NCI-H2196 (cell line): ENCODE measurements at regions not wholly inside any gene's neighbourhood (a gene's known extent, or its start where the extent isn't known, plus 50 kb on each side); places are given as distances from the start of the nearest gene placed in this dataset.
A peak's percentile ranks its signal among the peaks of the same experiment; 100 is the strongest.

Experiments used
- DNase-seq: peaks from one replicate; lab custom pipeline; 2025; ENCODE audit not compliant: unreplicated experiment; lab: John Stamatoyannopoulos, UW

- DNase-seq, result no peak
Measured at GRCh38 chr18:33870059-33870458, 292.0 kb downstream of the ASXL3 start.

- no peak for DNase-seq
Measured at GRCh38 chr18:33866386-33866785, 288.4 kb downstream of the ASXL3 start.

DNA sequence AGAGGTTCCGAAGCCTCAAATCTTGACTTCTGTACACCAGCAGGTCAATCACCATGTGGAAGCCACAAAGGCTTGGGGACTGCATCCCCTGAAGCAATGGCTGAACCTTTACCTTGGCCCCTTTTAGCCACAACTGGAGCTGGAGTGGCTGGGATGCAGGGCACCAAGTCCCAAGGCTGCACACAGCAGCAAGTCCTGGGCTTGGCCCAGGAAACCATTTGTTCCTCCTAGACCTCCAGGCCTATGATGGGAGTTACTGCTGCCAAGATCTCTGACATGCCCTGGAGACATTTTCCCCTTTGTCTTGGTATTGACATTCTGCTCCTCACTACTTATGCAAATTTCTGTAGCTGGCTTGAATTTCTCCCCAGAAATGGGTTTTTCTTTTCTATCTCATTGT, 285.9 kb downstream of the ASXL3 start:
- DNase-seq, result no peak

DNA sequence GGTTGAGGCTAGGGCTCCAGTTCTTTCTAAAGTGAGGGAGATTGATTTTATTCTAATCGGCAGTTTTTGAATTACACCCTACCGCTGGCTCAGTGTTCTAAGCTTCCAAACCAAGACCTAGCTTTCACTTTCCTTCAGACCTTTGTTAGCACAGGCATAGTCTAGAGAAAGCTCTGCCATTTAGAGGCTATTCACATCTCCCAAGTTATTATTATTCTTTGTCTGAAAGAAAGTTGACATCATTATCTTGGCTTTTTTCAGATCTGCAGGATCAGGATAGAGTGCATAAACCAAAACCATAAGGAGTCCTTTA, 276.8 kb downstream of the ASXL3 start:
- DNase-seq, result no peak

DNA sequence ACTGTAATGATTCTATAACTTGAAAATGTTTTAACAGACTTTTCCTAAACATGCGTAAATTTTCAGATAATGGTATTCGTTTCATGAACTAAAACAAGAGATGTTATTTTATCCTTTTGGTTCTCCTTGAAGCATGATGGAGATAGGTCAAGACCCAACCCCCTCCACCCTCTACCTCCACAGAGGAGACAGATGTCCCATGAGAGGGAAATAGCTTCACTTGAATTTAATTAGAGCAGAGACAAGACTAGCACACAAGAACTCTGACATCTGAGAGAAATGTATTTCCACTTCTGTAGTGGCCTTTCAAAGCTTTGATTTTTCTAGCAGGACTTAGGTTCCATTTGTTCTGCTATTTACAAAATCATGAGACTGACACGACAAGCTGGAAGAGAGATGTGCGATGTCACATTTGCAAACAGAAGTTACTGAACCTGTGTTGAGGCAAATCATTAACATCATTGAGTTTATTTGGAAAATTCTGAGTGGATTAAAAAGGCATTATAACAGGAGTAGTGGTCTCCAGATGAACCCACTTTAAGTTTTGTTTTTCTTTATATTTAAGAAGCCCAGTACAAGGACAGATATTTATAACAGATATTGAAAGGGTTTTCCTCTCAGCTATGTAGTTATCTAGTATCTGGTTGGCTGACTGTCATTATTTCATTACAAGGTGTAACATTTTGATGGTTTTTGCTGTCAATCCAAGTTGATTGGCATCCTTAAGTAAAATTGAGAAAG, 276.2 kb downstream of the ASXL3 start:
- DNase-seq, result no peak

DNA sequence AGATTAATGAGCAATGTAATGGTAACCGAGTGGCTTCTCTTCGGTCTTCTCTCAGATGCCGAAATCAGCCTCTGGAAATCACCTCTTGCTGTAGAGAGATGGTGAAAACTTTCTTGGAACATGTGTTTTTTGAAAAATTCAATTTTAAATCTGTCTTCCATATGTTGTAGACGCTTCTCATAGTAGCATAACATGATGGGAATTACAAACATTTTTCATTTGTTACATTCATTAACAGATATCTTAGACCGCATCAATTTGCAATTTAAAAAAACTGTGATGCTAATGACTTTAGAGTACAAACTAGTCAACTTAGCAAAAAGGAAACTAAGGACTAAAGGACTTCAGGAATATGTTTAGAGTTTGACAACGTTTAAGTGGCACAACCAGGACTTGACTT, 275.2 kb downstream of the ASXL3 start:
- no peak for DNase-seq

GRCh38 chr18:33851546-33852078, 273.6 kb downstream of the ASXL3 start:
- no peak for DNase-seq

- no peak for DNase-seq
Measured at GRCh38 chr18:33849731-33850130, 271.7 kb downstream of the ASXL3 start.

GRCh38 chr18:33844232-33844631, 266.2 kb downstream of the ASXL3 start:
- no peak for DNase-seq

DNA sequence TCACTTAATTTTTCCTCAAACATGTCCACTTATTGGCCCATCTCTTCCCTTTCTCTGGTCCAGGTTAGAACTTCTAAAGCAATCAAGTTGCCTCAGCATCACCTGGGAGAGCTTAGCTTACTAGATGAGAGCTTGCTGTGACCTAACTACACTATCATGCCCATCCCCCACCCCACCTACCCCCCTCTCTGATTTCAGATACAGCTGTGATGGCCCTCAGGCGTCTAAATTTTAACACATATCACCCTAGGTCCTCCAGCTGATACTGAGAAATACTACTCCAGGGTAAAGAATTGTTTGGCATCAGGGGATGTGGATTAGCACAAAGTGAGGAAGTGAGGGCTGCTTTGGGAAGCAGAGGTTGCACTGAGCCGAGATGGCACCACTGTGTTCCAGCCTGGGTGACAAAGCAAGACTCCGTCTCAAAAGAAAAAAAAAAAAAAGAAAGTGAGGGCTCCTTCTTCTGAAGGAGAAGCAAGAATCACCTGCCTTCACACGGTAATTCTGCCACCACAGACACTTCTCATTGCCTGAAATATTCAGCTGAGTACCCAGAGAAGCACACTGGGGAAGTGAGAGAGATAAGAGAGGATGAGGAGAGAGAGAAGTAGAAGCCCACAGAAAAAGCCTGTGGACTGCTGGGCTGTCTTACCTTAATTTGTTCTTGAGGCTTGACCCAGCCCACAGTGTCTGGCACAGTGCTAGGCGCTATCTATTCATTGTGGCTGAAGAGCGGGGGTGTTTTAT, 263.4 kb downstream of the ASXL3 start:
- no peak for DNase-seq

GRCh38 chr18:33840212-33840593, 262.2 kb downstream of the ASXL3 start:
- DNase-seq, result no peak

DNA sequence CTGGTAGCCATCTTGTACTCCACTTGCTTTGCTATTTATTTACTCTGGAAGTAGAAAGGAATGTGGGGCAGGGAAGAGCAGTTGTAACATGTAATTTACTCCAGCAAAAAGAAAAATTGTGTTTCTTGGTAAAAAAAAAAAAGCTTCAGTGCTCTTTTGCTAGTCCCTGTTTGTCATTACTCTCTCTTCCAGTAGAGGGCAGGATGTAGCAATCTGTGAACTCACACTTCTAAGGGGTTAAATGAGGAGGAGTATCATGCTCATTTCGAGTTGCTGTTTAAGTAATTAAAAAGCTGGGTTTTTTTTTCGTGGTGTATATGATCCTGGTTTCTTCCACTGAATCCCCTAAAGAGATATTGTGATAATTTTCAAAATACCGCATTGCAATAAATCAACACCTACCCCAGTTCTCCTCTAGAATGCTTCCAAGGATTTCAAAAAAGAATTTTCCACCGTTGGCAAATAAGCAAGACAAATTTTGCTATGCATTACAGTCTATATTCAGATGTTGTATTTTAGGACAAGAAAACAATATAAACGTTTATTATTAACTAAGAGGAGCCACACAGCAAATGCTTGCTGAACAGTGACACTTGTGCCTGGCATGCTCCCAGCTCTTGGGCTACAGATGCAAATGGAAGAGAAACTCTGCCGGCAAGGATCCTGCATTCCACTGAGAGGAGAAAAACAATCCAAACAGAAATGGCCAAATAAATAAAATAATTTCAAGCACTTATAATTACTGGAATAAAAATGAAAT, 261.6 kb downstream of the ASXL3 start:
- peak; percentile 69 for DNase-seq

- DNase-seq, result no peak
Measured at GRCh38 chr18:33838054-33838453, 260.0 kb downstream of the ASXL3 start.

- DNase-seq, result no peak
Measured at GRCh38 chr18:33837191-33837590, 259.2 kb downstream of the ASXL3 start.

DNA sequence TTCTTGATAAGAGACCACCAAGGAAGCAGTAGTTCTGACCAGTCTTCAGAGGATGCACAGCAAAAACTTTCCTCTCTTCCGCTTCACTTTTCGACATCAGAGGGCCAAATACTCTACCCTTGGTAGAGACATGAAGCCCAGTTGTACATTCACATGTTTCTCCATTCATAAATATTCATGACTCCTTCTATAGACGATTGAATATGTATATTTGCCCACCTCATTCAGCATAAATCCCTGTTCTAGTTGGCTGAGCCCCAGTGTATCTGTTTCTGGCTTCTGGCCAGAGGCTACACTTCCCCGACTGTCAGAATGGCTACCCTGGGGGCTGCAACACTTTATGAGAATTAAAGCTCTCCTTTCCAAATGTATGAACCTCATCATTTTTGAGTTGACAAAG, 258.5 kb downstream of the ASXL3 start:
- DNase-seq, result no peak

DNA sequence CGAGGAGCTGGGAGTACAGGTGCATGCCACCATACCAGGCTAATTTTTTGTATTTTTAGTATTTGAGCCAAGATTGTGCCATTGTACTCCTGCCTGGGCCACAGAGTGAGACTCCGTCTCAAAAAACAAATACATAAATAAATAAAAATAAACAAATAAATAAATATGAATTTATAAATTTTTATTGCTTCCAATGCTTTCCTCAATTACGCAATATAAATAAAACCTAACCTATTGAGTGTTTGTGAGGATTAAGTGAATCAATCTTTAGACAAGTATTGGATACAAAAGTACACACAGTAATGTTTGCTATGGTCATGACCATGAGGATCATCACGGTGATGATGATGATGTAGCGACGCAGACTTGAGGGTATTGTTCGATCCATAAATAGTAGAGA, 257.4 kb downstream of the ASXL3 start:
- no peak for DNase-seq

DNA sequence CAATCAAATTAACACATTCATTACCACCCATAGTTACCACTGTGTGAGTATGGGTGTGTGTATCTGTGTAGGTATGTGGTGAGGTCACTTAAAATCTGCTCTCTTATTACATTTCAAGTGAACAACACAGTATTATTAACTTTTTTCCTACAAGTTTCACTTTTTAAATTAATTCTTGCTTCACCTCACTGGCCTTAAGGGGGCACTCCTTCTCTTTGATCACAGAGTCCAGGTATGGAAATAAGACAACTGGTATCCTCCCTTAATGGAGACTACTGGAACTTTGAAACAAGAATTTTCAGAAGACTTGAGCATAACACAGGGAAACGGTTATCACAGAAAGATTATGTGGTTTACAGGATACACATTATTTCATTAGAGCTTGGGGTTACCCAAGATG, 255.8 kb downstream of the ASXL3 start:
- no peak for DNase-seq

DNA sequence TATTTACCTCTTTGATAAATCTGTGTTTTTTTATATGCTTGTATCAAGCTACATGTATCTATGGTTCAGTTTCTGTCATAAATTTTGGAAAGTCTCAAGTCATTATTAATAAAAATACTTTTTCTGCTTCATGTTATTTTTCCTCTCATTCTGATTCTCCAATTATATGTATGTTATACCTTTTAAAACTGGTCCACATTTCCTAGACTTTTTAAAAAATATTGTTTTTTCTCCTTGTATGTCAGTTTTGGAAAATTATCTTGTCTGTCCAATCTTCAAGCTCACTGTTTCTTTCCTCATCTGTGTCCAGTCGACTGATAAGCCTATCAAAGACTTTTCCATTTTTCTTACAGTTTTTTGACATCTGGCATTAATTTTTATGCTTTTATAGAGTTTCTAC, 253.4 kb downstream of the ASXL3 start:
- DNase-seq, result no peak

DNA sequence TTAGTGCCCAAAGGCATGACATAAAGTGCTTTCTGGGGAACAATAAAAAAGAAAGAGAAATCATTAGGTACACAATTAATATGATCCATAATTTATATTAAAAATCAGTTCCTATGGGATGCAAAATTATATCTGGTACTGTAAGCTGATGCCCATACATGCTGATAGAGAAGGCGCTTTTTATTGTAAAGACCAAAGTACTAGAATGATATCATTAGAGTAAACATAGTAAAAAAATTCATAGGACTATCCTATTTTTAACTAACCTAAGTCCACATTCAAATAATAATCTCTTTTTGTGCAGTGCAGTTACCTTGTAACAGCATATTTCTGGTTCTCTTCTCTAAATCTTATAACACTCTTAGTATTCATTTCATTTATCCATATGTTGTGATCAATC, 252.2 kb downstream of the ASXL3 start:
- DNase-seq, result no peak

DNA sequence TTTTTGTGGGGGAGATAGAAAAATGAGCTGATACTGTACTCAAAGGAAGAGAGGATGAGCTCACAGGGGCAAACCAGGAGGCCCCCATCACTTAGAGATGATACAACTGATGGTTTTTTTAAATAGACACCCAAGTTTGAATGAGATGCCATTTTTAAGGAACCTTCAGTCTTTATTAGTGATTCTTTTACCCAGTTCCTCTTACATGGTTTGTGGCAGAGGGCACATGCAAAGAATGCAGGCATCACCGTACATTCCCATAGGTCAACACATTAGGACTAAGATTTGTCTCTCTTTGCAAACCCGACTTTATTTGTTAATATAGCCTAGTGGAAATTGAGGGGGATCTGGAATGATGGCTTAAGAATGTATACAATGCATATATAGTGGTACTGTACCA, 250.9 kb downstream of the ASXL3 start:
- no peak for DNase-seq

- DNase-seq, result peak; percentile 62
Measured at GRCh38 chr18:33826151-33826550, 248.1 kb downstream of the ASXL3 start.

DNA sequence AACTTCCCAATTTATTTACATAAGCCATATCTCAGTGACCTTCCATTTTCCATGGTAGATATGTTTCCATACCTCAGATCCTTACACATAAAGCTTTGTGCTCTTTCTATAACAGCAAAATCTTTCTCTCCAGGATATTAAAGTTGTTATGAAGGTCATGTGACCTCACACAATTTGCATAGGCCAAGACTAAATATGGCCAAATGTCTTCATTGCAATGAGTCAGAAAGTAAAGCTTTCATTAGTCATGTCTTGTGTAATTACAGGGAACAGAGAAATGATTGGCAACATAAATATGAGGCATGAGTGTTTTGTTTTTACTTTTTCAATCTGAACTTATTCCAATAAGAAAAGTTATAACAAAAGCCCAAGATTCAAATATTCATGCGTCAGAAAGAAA, 243.5 kb downstream of the ASXL3 start:
- DNase-seq, result peak; percentile 52
